ENCODE measurements at regions not wholly inside any gene's neighbourhood (a gene's known extent, or its start where the extent isn't known, plus 50 kb on each side); places are given as distances from the start of the nearest gene placed in this dataset.

- DNase-seq (ENCODE audit: low spot score) = no peak
- Histone ChIP-seq H3K4me3 (no peak overlapping the region), H3K4me2 (no peak overlapping the region), H3K9me2 (replicated peaks; ENCODE audit: insufficient read depth) (no peaks in the 10 kb centered on the region), H4K20me1 (ENCODE audit: insufficient read depth, poor library complexity, severe bottlenecking) (no peaks in the 10 kb centered on the region), H3K9me3 (ENCODE audit: low read depth) (no peaks in the 10 kb centered on the region), H3K27me3 (no peaks in the 10 kb centered on the region), H3K27ac (no peak overlapping the region), H3K79me2 (no peaks in the 10 kb centered on the region), H3K4me1 (ENCODE audit: insufficient read depth) (peaks cover 17% of the 10 kb centered on the region), H2AFZ (no peak overlapping the region), H3K36me3 (replicated peaks; ENCODE audit: insufficient read depth, low read depth) (no peaks in the 10 kb centered on the region)
- TF ChIP-seq, protein P1, sequence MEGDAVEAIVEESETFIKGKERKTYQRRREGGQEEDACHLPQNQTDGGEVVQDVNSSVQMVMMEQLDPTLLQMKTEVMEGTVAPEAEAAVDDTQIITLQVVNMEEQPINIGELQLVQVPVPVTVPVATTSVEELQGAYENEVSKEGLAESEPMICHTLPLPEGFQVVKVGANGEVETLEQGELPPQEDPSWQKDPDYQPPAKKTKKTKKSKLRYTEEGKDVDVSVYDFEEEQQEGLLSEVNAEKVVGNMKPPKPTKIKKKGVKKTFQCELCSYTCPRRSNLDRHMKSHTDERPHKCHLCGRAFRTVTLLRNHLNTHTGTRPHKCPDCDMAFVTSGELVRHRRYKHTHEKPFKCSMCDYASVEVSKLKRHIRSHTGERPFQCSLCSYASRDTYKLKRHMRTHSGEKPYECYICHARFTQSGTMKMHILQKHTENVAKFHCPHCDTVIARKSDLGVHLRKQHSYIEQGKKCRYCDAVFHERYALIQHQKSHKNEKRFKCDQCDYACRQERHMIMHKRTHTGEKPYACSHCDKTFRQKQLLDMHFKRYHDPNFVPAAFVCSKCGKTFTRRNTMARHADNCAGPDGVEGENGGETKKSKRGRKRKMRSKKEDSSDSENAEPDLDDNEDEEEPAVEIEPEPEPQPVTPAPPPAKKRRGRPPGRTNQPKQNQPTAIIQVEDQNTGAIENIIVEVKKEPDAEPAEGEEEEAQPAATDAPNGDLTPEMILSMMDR (IDR thresholded peaks at IDR 0.05; ENCODE audit: poor library complexity) = no peak
- TF ChIP-seq EZH2phosphoT487 (IDR thresholded peaks at IDR 0.05; ENCODE audit: low read depth, severe bottlenecking, unreplicated experiment) (no peak), EZH2 (IDR thresholded peaks at IDR 0.05; ENCODE audit: borderline replicate concordance) (no peak)
- WGBS (ENCODE audit: low lambda C conversion rate, missing lambda C conversion rate) = 87% methylated on average over 8 of the region's 8 CpGs
These were observed 72.3 kb upstream of the KLF6 start for GRCh38 chr10:3857318-3857717.

GRCh38 chr10:3856593-3856992 lies 71.6 kb upstream of the KLF6 start:
- no peak overlapping the region for H2AFZ ChIP-seq
- no peaks in the 10 kb centered on the region for H3K27me3 ChIP-seq
- H3K9me2 ChIP-seq (replicated peaks; ENCODE audit: insufficient read depth) = no peaks in the 10 kb centered on the region
- H3K36me3 ChIP-seq (replicated peaks; ENCODE audit: insufficient read depth, low read depth) = no peaks in the 10 kb centered on the region
- no peak for DNase-seq (ENCODE audit: low spot score)
- H3K4me1 ChIP-seq (ENCODE audit: insufficient read depth) = peaks cover 20% of the 10 kb centered on the region
- no peak overlapping the region for H3K27ac ChIP-seq
- H3K79me2 ChIP-seq = no peaks in the 10 kb centered on the region
- no peak overlapping the region for H3K4me2 ChIP-seq
- H3K4me3 ChIP-seq = no peak overlapping the region
- no peaks in the 10 kb centered on the region for H3K9me3 ChIP-seq (ENCODE audit: low read depth)
- TF ChIP-seq EZH2phosphoT487 (IDR thresholded peaks at IDR 0.05; ENCODE audit: low read depth, severe bottlenecking, unreplicated experiment) (no peak), EZH2 (IDR thresholded peaks at IDR 0.05; ENCODE audit: borderline replicate concordance) (no peak)
- TF ChIP-seq, protein P1 (IDR thresholded peaks at IDR 0.05; ENCODE audit: poor library complexity) = no peak
- 88% methylated on average over 7 of the region's 7 CpGs for WGBS (ENCODE audit: low lambda C conversion rate, missing lambda C conversion rate)
- H4K20me1 ChIP-seq (ENCODE audit: insufficient read depth, poor library complexity, severe bottlenecking) = no peaks in the 10 kb centered on the region

- TF ChIP-seq EZH2phosphoT487 (IDR thresholded peaks at IDR 0.05; ENCODE audit: low read depth, severe bottlenecking, unreplicated experiment) (no peak), EZH2 (IDR thresholded peaks at IDR 0.05; ENCODE audit: borderline replicate concordance) (no peak)
- TF ChIP-seq, protein P1 (IDR thresholded peaks at IDR 0.05; ENCODE audit: poor library complexity) = no peak
- Histone ChIP-seq H3K27me3 (no peaks in the 10 kb centered on the region), H3K9me3 (ENCODE audit: low read depth) (no peaks in the 10 kb centered on the region), H2AFZ (no peak overlapping the region), H3K36me3 (replicated peaks; ENCODE audit: insufficient read depth, low read depth) (no peaks in the 10 kb centered on the region), H3K4me3 (no peak overlapping the region), H3K27ac (peak overlapping the region; percentile 91), H3K9me2 (replicated peaks; ENCODE audit: insufficient read depth) (no peaks in the 10 kb centered on the region), H3K79me2 (no peaks in the 10 kb centered on the region), H3K4me2 (peak overlapping the region; percentile 54), H4K20me1 (ENCODE audit: insufficient read depth, poor library complexity, severe bottlenecking) (no peaks in the 10 kb centered on the region), H3K4me1 (ENCODE audit: insufficient read depth) (peaks cover 33% of the 10 kb centered on the region)
- DNase-seq (ENCODE audit: low spot score) = peak; percentile 70
- 49% methylated on average over 11 of the region's 11 CpGs for WGBS (ENCODE audit: low lambda C conversion rate, missing lambda C conversion rate)
These were observed 68.7 kb upstream of the KLF6 start for GRCh38 chr10:3853547-3854303.
